Left lobe of liver (tissue), 2 donors: ENCODE measurements at regions not wholly inside any gene's neighbourhood (a gene's known extent, or its start where the extent isn't known, plus 50 kb on each side); places are given as distances from the start of the nearest gene placed in this dataset.
"Not testable (repeated sequence)": the region's sequence is repeated elsewhere in the genome, so short reads cannot be mapped to it uniquely, and the experiment has no call there.

Experiments
- ATAC-seq: fragments of 200-7000 bp; cut with Tn5 transposase; one replicate; pipeline ENCODE4 v1.9.1; 2020; ENCODE audit warnings: mild to moderate bottlenecking, moderate library complexity
- DNase-seq: peaks from one replicate; pipeline ENCODE4 v3.0.0-alpha.2; 2020; ENCODE audit warnings: low spot score
- donor health status: DM: no; HTN: no; CAD: no; lungs with moderate emphysema.
- donor health status: DM: no; HTN: yes; CAD: no.

DNA sequence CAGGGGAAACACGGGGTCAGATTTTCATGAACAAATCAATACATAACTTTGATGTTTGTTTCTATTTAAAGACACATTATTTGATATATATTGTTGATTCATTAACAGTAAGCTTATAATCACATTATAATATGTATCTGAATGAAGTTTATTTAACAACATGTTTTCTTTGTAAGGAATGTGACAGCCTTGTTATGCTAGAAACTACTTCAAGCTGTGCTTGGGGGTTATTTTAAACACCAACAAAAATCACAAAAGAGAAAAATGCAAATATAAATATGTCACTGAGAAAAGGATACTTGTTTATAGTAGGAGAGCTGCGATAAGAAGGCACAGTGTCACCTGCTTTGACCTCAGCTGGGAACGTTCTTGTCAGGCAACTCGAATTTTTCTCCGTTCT, 354.6 kb upstream of the AGA start:
- DNase-seq, result no peak
- no peak for ATAC-seq

DNA sequence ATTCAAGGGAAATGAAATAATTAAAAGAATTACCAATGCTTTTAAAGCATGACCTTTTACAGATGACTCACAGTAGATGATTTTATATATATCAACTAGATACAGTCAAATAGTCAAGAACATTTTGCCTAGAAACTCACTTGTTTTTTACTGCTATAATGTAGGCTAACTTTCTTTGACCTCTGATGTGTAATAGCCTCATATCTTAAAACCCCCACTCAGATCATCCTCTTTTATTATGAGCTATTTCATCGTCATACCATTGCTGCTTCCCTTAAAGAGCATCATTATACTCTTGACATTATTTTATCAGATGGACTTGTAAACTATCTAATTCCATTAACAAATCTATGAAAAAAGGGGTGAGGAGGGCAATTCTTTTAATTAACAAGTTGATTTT, 355.9 kb upstream of the AGA start:
- ATAC-seq (no peak), DNase-seq (no peak)

DNA sequence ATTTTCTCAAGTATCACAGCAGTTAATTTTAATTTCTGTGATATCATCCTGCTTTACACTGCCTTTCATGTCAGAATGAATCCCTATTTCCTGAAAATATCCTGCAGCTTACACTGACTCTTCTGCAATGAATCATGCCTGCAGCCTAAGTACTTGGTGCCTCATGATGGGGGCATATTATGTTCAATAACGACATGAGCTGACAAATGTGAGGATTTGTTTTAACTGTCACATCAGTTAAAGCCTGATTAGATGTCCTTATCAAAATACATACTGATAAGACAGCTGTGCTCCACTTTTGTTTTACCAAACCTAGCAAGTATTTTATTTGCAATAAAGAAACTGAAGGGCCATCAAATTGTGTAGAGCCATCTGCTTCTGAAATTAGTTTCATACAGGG, 359.9 kb upstream of the AGA start:
- ATAC-seq, result no peak
- no peak for DNase-seq

DNA sequence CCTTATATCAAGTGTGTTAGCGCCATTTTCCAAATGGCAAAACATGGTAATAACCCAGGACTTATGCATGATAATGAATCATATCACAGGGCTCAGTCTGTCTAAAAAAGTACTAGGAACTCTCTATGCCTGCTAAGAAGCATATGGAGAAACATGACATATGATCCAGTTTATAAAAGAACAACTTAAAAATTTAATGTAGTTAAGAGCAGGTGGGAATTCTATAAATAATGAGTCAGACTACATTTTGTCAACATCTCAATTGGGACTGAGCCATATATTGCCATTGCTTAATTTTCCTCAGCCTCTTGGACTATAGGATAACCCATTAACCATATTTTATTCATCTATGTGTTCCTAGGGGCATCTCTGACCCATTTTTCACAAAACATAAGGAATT, 360.4 kb upstream of the AGA start:
- ATAC-seq (no peak), DNase-seq (no peak)

DNA sequence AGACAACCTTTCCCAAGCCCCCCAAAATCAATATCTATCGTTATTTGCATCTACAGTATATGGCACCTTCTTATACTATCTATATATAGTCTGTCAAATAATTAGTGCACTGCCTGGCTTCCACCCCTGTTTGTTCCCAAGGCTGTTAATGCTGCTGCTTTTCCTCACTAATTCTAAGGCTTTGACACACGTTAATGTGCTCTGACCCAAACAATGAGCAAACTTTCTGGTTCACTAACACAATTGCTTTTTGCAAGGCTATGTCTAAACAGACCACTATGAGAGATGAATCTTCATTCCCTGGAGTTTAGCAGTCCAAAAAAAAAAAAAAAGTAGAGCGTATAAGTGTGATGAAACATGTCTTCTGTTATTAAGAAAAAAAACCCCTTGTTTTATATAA, 360.9 kb upstream of the AGA start:
- DNase-seq, result no peak
- no peak for ATAC-seq

DNA sequence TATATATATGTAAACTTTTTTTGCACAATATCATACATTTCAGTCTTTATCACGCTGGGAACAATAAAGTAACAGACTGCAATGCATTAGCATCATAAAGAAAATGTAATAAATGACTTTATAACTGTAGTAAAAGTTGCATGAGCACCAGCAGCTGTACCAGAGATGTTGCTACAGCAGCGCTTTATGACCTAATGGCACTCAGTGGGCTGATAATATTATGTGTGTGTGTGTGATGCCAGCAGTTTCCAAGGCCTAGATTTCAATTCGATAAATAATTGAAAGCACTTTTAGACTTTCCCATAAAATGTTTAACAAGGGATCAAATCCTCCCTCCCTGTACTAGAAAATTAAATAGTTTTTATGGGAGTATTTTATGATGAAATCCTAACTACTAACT, 367.6 kb upstream of the AGA start:
- no peak for ATAC-seq
- no peak for DNase-seq

DNA sequence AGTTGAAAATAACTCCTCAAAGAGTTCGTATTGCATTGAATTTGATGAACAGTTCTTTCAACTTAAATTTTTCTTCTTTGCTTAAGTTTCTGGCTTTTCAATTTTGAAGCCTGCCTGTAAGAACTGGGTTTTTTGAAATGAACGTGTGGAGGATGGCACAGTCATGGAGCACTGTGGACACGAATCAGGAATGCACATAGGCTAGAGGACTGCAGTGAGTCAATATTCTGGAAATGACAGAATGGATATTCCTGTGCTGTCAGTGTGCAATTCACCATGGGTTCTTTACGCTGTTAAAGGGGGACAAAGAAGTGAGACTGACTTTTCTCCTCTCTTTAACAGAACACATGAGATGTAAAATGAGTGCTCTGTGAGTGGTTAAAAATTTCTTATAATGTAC, 368.0 kb upstream of the AGA start:
- DNase-seq, result no peak
- ATAC-seq, result no peak

DNA sequence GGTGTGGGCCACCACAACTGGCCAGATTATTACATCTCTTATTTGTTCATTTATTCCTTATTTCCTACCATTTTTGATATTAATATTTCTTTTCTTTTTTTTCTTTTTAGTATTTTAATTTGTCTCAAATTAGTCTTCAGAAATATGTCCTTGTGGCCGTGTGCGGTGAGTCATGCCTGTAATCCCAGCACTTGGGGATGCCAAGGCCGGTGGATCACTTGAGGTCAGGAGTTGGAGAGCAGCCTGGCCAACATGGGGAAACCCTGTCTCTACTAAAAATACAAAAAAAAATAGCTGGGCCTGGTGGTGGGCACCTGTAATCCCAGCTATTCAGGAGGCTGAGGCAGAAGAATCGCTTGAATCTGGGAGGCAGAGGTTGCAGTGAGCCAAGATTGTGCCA, 376.2 kb upstream of the AGA start:
- ATAC-seq, DNase-seq: not testable (repeated sequence)

DNA sequence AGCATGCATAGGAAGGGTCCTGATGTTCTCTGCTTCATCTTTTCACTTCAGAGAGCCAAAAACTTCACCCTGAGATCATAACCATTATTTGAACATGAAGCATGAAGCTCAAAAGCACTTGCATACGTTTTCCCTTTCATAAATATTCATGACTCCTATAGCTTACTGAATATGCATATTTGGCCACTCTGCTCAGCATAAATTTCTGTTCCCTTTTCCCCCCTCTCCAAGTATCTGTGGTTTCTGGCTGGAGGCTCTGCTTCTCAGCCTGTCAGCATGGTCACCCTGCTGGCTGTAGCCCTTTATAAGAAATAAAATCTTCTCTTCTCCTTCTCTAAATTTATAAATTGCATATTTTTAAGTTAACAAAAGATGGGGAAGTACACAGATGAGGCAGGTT, 384.7 kb upstream of the AGA start:
- DNase-seq (no peak), ATAC-seq (no peak)

DNA sequence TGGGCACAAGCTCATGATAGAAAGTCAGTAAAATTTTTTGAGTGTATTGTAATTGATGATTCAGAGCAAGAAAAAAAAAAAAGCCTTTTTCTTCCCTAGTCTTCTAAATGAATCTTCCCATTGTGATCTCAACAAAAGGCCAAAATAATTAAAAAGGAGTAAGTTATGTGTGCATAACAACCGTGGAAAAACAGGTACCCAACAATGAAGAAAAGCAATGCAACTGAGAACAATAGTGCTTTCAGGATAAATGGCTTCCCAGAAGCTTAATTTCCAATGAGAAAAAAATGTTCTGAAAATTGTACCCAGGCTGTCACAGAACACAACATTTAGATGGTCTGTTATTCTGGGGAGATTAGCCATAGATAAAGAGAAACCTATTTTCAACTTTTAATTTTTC, 399.0 kb upstream of the AGA start:
- DNase-seq (no peak), ATAC-seq (no peak)

DNA sequence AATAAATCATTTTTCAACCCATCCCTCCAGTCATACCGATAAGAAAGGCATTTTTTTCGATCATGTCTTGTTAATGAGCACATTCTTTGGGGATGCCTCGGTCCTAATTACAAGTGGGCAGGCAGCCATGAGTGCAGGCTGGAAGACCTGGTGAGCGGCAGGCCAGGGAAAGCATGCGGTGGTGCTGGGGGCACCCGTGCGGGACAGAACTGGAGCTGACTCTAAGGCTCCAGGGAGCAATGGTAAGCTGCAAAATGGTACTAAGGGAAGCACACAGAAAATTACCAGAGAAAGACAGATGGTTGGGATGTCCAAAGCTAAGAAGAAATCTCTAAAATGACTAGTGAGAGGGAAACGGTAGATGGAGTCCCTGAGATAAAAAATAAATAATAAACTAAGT, 411.0 kb upstream of the AGA start:
- DNase-seq, result no peak
- no peak for ATAC-seq

DNA sequence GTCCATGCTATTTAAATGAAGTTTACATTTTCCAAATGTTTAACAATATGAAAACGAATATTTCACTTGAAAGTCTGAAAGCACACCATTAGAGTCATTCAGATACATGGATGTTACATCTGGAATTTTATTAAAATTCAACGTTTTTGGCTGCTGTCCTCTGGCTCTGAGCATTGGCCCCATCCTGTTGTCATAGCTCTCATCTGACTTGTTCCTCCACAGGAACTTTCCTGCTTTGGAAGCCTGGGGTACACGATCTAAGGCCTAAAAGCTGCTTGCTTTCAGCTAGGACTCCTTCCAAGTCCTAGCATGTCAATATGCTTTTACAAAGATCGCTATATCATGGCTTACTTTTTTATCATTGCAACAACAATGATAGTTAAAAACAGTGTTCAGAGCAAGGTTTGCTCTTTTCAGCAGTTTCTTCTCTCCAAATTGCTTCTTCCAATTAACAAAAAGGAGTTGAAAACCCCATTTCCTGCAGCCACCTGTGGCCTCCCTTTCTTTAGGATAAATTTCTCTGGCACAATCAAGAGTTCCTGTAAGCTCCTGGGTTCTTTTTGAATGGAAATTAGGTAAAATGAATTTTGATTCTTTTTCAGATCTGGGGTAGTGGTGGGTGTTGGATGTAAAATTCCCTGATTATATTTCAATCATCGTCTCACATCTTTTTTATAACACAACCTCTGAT, 413.4 kb upstream of the AGA start:
- no peak for DNase-seq
- no peak for ATAC-seq

DNA sequence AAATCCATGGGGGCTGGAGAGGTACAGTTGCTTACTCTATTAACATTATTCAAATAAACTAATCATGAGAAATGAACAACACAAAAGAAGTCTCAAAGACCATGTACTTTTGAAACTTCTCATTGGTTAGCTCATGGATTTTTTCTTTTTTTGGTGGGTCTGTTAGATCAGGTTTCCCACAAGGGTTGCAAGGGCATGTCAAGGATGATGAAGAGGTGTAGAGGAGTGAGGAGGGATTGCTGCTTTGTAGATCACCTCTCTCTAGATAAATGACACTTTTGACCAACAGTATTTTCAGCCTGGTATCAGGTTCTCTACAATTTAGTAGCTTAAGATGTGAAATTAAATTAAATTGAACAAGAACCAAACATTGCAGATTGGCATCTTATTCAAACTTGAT, 417.9 kb upstream of the AGA start:
- DNase-seq (no peak), ATAC-seq (no peak)

DNA sequence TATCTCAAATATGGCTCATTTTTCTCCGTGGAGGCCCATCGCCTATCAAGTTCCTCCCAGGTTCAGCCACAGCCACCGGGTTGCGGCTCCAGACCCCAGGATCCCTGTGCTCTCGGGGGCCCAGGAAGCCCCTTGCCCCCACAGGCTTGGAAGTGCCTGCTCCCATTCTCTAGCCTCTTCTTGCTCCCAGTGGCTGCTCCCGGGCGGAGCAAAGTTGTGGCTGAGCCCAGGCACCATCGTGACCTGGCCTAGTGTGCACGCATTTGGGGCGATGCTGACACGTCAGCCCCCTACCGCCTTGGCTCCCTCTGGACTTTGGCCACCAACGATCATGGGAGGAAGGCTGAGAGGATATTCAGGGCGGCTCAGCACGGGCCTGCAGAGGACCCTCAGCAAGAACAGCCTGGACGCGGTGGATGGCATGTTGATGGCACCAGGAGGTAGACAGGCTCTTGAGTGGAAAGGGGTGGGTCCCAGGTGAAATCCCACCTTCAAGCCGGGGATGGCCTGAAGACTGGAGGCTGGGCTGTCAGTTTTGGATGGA, 419.4 kb upstream of the AGA start:
- ATAC-seq, result no peak
- no peak for DNase-seq

DNA sequence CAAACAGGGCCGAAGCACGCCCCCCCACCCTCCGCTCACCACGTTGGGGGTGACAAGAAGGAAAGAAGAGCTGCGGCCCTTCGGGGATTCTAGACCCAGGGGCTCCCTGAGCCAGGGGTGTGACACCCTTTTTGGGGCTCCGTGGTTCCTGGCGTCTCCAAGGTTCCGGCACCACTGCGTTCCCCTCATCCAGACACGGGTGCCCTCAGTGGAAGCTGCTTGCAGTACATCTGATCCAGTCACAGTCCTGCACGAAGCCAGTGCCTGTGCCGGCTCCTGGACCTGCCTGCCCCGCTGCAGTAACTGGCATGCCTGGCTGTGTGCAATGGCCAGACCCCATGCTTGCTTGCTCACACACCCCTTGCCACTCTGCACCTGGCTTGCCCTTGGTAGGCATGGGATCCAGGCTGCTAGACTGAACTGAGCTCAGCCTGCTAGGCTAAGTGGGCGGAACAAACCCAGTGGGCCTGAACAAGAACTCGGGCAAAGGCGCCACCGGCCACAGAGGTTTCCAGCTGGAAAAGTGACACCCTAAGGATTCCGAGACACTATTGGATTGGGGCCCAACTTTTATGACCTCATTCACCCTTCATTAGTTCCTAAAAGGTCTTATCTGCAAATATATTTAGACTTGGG, 420.4 kb upstream of the AGA start:
- no peak for ATAC-seq
- no peak for DNase-seq

DNA sequence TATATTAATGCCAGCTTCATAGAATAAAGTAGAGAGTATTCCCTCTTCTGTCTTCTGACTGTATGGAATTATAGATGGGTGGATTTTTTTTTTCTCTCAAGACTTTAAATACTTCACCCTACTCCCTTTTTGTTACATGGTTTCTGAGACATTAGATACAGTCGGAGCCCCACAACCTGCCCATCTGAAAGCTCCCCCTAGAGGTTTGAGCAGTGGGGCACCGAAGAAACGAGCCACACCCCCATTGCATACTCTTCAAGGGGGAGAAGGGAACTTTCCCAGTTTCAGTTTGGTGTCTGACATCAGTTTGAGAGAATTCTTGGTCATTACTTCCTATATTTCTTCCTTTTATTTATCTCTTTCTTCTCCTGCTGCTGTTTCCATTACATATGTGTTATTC, 437.6 kb upstream of the AGA start:
- ATAC-seq (no peak), DNase-seq (no peak)

DNA sequence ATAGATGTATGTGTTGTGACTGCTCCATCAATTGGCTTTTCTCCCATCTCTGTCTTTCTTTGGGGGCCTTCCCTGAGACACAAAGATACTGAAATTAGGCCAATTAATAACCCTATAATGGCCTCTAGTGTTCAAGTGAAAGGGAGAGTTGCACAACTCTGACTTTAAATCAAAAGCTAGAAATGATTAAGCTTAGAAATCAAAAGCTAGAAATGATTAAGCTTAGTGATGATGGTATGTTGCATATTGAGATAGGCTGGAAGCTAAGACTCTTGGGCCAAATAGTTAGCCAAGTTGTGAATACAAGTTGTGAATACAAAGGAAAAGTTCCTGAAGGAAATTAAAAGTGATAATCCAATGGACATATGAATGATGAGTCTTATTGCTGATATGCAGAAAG, 452.9 kb upstream of the AGA start:
- ATAC-seq (no peak), DNase-seq (no peak)

DNA sequence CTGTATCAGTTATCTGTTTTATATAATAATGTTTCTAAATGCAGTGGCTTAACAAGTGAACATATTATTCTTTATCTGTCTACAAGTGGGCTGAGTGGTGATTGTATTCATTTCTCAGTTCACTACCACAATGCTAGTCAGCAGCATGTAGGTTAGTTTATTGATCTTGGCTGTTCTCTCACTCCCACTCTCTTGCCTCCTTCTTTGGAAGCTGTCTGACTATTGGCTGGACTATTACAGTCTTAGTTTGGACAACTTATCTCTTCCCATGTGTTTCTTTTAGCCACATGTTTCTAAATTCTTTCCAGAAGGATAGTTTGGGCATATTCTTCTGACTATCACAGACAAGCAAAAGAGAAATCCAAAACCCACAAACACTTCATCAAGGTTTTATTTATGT, 459.5 kb upstream of the AGA start:
- DNase-seq (no peak), ATAC-seq (no peak)

DNA sequence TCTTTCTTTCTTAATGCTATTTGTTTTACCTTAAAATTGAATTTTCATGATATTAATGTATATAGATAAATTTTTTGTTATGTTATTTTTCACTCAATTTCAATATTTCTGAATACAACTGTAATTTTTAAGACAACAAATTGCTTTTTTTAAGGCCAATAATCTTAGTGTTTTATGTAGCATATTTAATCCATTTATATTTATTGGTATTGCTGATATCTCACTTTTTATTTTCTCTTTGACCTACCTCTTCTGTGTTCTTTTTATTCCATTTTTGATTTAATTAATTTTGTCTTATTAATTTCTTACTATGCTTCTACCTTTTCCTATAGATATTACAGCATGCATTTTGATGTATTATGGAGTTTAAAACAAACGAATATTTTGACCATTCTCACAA, 460.1 kb upstream of the AGA start:
- DNase-seq (no peak), ATAC-seq (no peak)

DNA sequence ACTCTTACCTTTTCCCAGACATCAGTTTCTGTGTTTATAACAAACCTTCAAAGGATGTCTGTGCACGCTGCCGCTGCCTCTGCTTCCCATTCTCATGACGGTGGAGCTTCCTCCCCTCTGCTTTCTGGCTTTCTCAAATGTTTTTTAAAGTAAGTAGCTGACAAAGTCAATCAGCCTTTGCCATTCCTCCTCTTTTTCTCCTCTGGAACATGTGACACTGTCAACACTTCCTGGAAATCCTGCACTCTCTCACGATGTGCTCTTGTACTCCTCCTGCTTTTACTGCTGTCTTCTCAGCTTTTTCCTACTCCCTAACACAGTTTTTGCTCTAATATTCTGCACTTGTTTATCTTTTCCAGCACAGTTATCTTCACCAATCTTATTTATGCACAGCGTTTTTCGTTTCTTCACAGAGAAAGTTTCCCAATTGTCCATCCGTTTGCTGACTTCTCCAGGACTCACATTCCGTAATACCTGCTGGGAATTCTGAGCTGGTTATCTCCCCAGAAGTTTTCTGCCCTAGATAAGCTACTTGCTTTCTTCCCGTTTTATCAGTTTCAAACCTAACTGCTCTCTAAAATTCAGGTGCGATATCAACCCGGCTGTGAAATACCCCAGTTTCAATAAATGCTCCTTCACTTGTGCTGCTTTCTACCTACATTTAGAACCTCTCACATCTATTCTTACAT, 465.6 kb upstream of the AGA start:
- no peak for DNase-seq

DNA sequence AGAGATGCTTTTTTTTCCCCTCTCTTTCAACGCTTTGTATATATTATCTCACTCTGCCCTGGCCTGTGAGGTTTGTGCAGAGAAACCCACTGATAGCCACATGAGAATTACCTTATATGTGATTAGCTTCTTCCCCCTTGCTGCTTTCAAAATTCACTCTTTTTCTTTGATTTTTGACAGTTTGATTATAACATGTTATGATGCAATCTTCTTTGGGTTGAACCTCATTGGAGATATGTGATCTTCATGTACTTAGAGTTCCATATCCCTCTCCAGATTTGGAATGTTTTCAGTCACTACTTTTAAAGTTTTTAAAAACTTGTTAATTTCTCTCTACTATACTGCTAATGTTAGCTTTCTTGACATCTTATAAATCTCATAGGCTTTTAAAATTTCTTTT, 479.5 kb upstream of the AGA start:
- ATAC-seq (no peak), DNase-seq (no peak)

More for the DNA sequence above, 465.6 kb upstream of the AGA start:
- no peak for ATAC-seq

DNA sequence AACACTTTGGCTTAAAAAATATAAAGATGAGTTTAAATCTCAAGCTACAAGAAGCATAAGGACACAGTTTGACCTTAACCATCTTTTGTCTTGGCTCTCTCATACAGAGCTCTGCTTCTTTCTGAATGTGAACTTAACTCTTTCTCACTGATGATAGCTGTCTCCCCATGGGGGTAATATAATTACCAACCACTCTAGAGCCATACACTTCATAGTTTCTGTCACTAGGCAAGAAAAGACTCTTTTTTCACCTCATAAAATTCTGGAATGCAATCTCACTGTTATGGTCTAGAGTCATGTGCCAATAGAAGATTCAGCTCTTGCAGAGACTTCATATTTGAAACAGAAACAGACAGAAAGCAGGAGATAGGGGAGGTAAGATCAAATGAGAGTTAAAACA, 481.7 kb upstream of the AGA start:
- ATAC-seq (no peak), DNase-seq (no peak)
